ENCODE measurements at regions not wholly inside any gene's neighbourhood (a gene's known extent, or its start where the extent isn't known, plus 50 kb on each side); places are given as distances from the start of the nearest gene placed in this dataset.

- no peak for ATAC-seq
- TF ChIP-seq ISL1 (CRISPR knock-in tag; IDR thresholded peaks at IDR 0.05) (no peak), CREB5 (CRISPR knock-in tag; IDR thresholded peaks at IDR 0.05; ENCODE audit: low read depth) (no peak), ZFP30 (CRISPR knock-in tag; IDR thresholded peaks at IDR 0.05) (no peak), PPARA (CRISPR knock-in tag; IDR thresholded peaks at IDR 0.05; ENCODE audit: borderline replicate concordance) (no peak), ZNF565 (CRISPR knock-in tag; conservative IDR thresholded peaks at IDR 0.05; ENCODE audit: low read depth) (no peak), ZFP3 (CRISPR knock-in tag; IDR thresholded peaks at IDR 0.05) (no peak), RARB (CRISPR knock-in tag; IDR thresholded peaks at IDR 0.05) (no peak), TOX (CRISPR knock-in tag; IDR thresholded peaks at IDR 0.05; ENCODE audit: borderline replicate concordance) (no peak)
These were observed 295.7 kb downstream of the SETD4 start for GRCh38 chr21:35764586-35764985.

- ATAC-seq = no peak
- TF ChIP-seq POU6F1 (CRISPR knock-in tag; IDR thresholded peaks at IDR 0.05; ENCODE audit: borderline replicate concordance, low read depth) (no peak), ZNF8 (CRISPR knock-in tag; IDR thresholded peaks at IDR 0.05) (no peak), ZNF565 (CRISPR knock-in tag; conservative IDR thresholded peaks at IDR 0.05; ENCODE audit: low read depth) (no peak), TOX (CRISPR knock-in tag; IDR thresholded peaks at IDR 0.05; ENCODE audit: borderline replicate concordance) (no peak), GLIS3 (CRISPR knock-in tag; IDR thresholded peaks at IDR 0.05) (no peak), ESRRG (CRISPR knock-in tag; IDR thresholded peaks at IDR 0.05) (no peak), TSHZ2 (CRISPR knock-in tag; IDR thresholded peaks at IDR 0.05) (no peak), BACH2 (CRISPR knock-in tag; IDR thresholded peaks at IDR 0.05; ENCODE audit: borderline replicate concordance) (no peak), PATZ1 (CRISPR knock-in tag; IDR thresholded peaks at IDR 0.05; ENCODE audit: borderline replicate concordance) (no peak), ARNTL (CRISPR knock-in tag; IDR thresholded peaks at IDR 0.05; ENCODE audit: borderline replicate concordance, low read depth) (no peak), SNAI2 (CRISPR knock-in tag; IDR thresholded peaks at IDR 0.05) (no peak), PPARA (CRISPR knock-in tag; IDR thresholded peaks at IDR 0.05; ENCODE audit: borderline replicate concordance) (no peak), ZFP3 (CRISPR knock-in tag; IDR thresholded peaks at IDR 0.05) (no peak), OSR1 (CRISPR knock-in tag; IDR thresholded peaks at IDR 0.05) (no peak), ZFP30 (CRISPR knock-in tag; IDR thresholded peaks at IDR 0.05) (no peak), ZNF70 (CRISPR knock-in tag; IDR thresholded peaks at IDR 0.05) (no peak)
These were observed 296.2 kb downstream of the SETD4 start for GRCh38 chr21:35764077-35764476.

- TF ChIP-seq ZNF565 (CRISPR knock-in tag; conservative IDR thresholded peaks at IDR 0.05; ENCODE audit: low read depth) (no peak), TCF4 (CRISPR knock-in tag; IDR thresholded peaks at IDR 0.05; ENCODE audit: borderline replicate concordance) (no peak), CREB5 (CRISPR knock-in tag; IDR thresholded peaks at IDR 0.05; ENCODE audit: low read depth) (no peak), PATZ1 (CRISPR knock-in tag; IDR thresholded peaks at IDR 0.05; ENCODE audit: borderline replicate concordance) (no peak), TOX (CRISPR knock-in tag; IDR thresholded peaks at IDR 0.05; ENCODE audit: borderline replicate concordance) (no peak), ZFP3 (CRISPR knock-in tag; IDR thresholded peaks at IDR 0.05) (no peak), ZNF8 (CRISPR knock-in tag; IDR thresholded peaks at IDR 0.05) (no peak), BACH2 (CRISPR knock-in tag; IDR thresholded peaks at IDR 0.05; ENCODE audit: borderline replicate concordance) (no peak), ISL1 (CRISPR knock-in tag; IDR thresholded peaks at IDR 0.05) (no peak), CSDC2 (CRISPR knock-in tag; IDR thresholded peaks at IDR 0.05) (no peak), PPARA (CRISPR knock-in tag; IDR thresholded peaks at IDR 0.05; ENCODE audit: borderline replicate concordance) (no peak), OSR1 (CRISPR knock-in tag; IDR thresholded peaks at IDR 0.05) (no peak), ZNF70 (CRISPR knock-in tag; IDR thresholded peaks at IDR 0.05) (no peak), GLIS3 (CRISPR knock-in tag; IDR thresholded peaks at IDR 0.05) (no peak), ZC3H10 (CRISPR knock-in tag; IDR thresholded peaks at IDR 0.05) (no peak), ESRRG (CRISPR knock-in tag; IDR thresholded peaks at IDR 0.05) (no peak)
- no peak for ATAC-seq
These were observed 305.7 kb downstream of the SETD4 start for GRCh38 chr21:35754583-35754982.

Data from SK-N-SH treated with all-trans-retinoic acid at 6 μM for 48 hours (cell line).